Fibroblast of lung (primary cell): ENCODE measurements at regions not wholly inside any gene's neighbourhood (a gene's known extent, or its start where the extent isn't known, plus 50 kb on each side); places are given as distances from the start of the nearest gene placed in this dataset.

ENCODE experiments used
- DNase-seq, 2 donors: peaks; one replicate each; pipeline versions ENCODE4 v3.0.0 to v3.0.0-alpha.2; 2010; ENCODE audit warnings: low read depth in 2 of 2
- H2AFZ ChIP-seq: 2 replicates; pipeline ENCODE4 v1.5.1; 2012; ENCODE audit warnings: low read length, control low read depth, inconsistent platforms
- H3K27ac ChIP-seq: 2 replicates; pipeline ENCODE4 v1.5.1; 2011; ENCODE audit warnings: low read length, control low read depth; ENCODE audit not compliant: insufficient read depth
- H3K27me3 ChIP-seq: 2 replicates; pipeline ENCODE4 v1.5.1; 2011; ENCODE audit warnings: mild to moderate bottlenecking, low read length; ENCODE audit not compliant: control insufficient read depth, insufficient read depth
- H3K36me3 ChIP-seq: 2 replicates; pipeline ENCODE4 v1.5.1; 2011; ENCODE audit warnings: low read length; ENCODE audit not compliant: control insufficient read depth, insufficient read depth
- H3K4me1 ChIP-seq: 2 replicates; pipeline ENCODE4 v1.5.1; 2011; ENCODE audit warnings: low read length; ENCODE audit not compliant: control insufficient read depth, insufficient read depth; ENCODE audit errors: extremely low read depth
- H3K4me2 ChIP-seq: 2 replicates; pipeline ENCODE4 v1.5.1; 2011; ENCODE audit warnings: low read length, control low read depth; ENCODE audit not compliant: insufficient read depth; ENCODE audit errors: extremely low read depth
- H3K4me3 ChIP-seq, 4 experiments: fragments of 200-600 bp in 1 of 4; sonication (generic) in 1 of 4; replicated peaks in 1 of 4; 2 replicates each; pipeline ENCODE4 v1.5.1; 2011 to 2016; ENCODE audit warnings: low read length in 4 of 4, low read depth in 3 of 4, mild to moderate bottlenecking in 3 of 4, control low read depth in 2 of 4, inconsistent platforms in 1 of 4, mixed read lengths in 1 of 4; ENCODE audit not compliant: insufficient read depth in 1 of 4; ENCODE audit errors: control extremely low read depth in 1 of 4
- H3K79me2 ChIP-seq: 2 replicates; pipeline ENCODE4 v1.5.1; 2012; ENCODE audit warnings: mild to moderate bottlenecking, low read length, inconsistent platforms; ENCODE audit not compliant: control insufficient read depth, insufficient read depth
- H3K9ac ChIP-seq: 2 replicates; pipeline ENCODE4 v1.5.1; 2011; ENCODE audit warnings: mild to moderate bottlenecking, low read length, control low read depth; ENCODE audit not compliant: insufficient read depth
- H3K9me3 ChIP-seq: 2 replicates; pipeline ENCODE4 v1.5.1; 2012; ENCODE audit warnings: low read depth, low read length; ENCODE audit not compliant: control insufficient read depth, insufficient read depth
- H4K20me1 ChIP-seq: 2 replicates; pipeline ENCODE4 v1.5.1; 2011; ENCODE audit warnings: low read length; ENCODE audit not compliant: control insufficient read depth, insufficient read depth; ENCODE audit errors: extremely low read depth
- CTCF ChIP-seq, 2 donors: IDR thresholded peaks in 1 of 2; conservative IDR thresholded peaks in 1 of 2; 1 replicate in 1 of 2; 2 replicates in 1 of 2; pipeline ENCODE4 v1.5.1; 2011 to 2012; ENCODE audit warnings: low read length in 2 of 2, control low read depth in 1 of 2, inconsistent platforms in 1 of 2, low read depth in 1 of 2, mild to moderate bottlenecking in 1 of 2
- EZH2 ChIP-seq: IDR thresholded peaks from 2 replicates; pipeline ENCODE4 v1.5.1; 2012; ENCODE audit warnings: low read length, control low read depth, mild to moderate bottlenecking; ENCODE audit errors: missing control alignments

- Histone ChIP-seq H4K20me1 (no peaks in the 10 kb centered on the region), H3K27ac (no peak overlapping the region), H3K36me3 (no peaks in the 10 kb centered on the region), H3K4me1 (no peaks in the 10 kb centered on the region), H3K27me3 (peaks cover 2% of the 10 kb centered on the region), H3K79me2 (no peaks in the 10 kb centered on the region), H2AFZ (no peak overlapping the region), H3K9ac (no peak overlapping the region), H3K4me3 (no peak overlapping the region), H3K9me3 (no peaks in the 10 kb centered on the region), H3K4me2 (no peak overlapping the region)
- DNase-seq, result peak in 1 of 2 donors; percentile 1
- TF ChIP-seq EZH2 (no peak), CTCF (conservative IDR thresholded peaks at IDR 0.05 in 1 of 2, IDR thresholded peaks at IDR 0.05 in 1 of 2; ENCODE audit: low read depth in 1 of 2, low read length in 2 of 2) (peak in 1 of 2 donors; percentile 6)
These were observed 62.0 kb upstream of the CRHR1 start for GRCh38 chr17:45722161-45722560.

- Histone ChIP-seq H3K36me3 (no peaks in the 10 kb centered on the region), H3K27me3 (peaks cover 2% of the 10 kb centered on the region), H3K4me2 (no peak overlapping the region), H3K9ac (no peak overlapping the region), H3K9me3 (no peaks in the 10 kb centered on the region), H4K20me1 (no peaks in the 10 kb centered on the region), H3K79me2 (no peaks in the 10 kb centered on the region), H3K4me1 (no peaks in the 10 kb centered on the region), H3K27ac (no peak overlapping the region), H3K4me3 (no peak overlapping the region), H2AFZ (no peak overlapping the region)
- no peak for TF ChIP-seq EZH2
- no peak for TF ChIP-seq CTCF (conservative IDR thresholded peaks at IDR 0.05 in 1 of 2, IDR thresholded peaks at IDR 0.05 in 1 of 2; ENCODE audit: low read depth in 1 of 2, low read length in 2 of 2)
- DNase-seq, result no peak
These were observed 54.7 kb upstream of the CRHR1 start for GRCh38 chr17:45729294-45729907.

GRCh38 chr17:45730192-45730591 lies 53.9 kb upstream of the CRHR1 start:
- Histone ChIP-seq H3K4me2 (no peak overlapping the region), H3K79me2 (no peaks in the 10 kb centered on the region), H4K20me1 (no peaks in the 10 kb centered on the region), H3K9me3 (no peaks in the 10 kb centered on the region), H3K4me3 (no peak overlapping the region), H3K27ac (no peak overlapping the region), H3K27me3 (peaks cover under 1% of the 10 kb centered on the region), H3K4me1 (no peaks in the 10 kb centered on the region), H3K36me3 (no peaks in the 10 kb centered on the region), H2AFZ (no peak overlapping the region), H3K9ac (no peak overlapping the region)
- no peak for TF ChIP-seq EZH2
- no peak for TF ChIP-seq CTCF (conservative IDR thresholded peaks at IDR 0.05 in 1 of 2, IDR thresholded peaks at IDR 0.05 in 1 of 2; ENCODE audit: low read depth in 1 of 2, low read length in 2 of 2)
- DNase-seq, result no peak
